HuH-7.5 (cell line): ENCODE measurements at regions not wholly inside any gene's neighbourhood (a gene's known extent, or its start where the extent isn't known, plus 50 kb on each side); places are given as distances from the start of the nearest gene placed in this dataset.
"Not testable (repeated sequence)": the region's sequence is repeated elsewhere in the genome, so short reads cannot be mapped to it uniquely, and the experiment has no call there.

Source experiments
- DNase-seq: peaks from one replicate; pipeline ENCODE4 v3.0.0; 2011; ENCODE audit warnings: low spot score

DNA sequence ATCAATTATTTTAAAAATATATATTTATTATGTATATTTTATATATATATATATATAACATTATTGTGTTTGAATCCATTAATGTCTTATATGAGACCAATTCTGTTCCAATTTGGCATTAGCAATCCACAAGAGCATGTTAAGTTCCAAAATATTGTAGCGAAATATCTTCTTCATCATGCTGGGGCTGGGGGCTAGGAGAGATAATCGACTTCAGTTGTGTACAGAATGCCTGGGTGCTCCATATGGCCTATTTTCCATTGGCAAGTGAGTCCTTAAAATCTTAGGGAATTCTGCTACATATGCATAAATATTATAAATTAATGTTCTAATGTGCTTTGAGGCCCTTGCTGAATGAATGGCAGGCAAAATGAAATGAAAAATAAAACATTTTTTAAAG is 117.7 kb downstream of the PCDH7 start:
- DNase-seq: no peak

DNA sequence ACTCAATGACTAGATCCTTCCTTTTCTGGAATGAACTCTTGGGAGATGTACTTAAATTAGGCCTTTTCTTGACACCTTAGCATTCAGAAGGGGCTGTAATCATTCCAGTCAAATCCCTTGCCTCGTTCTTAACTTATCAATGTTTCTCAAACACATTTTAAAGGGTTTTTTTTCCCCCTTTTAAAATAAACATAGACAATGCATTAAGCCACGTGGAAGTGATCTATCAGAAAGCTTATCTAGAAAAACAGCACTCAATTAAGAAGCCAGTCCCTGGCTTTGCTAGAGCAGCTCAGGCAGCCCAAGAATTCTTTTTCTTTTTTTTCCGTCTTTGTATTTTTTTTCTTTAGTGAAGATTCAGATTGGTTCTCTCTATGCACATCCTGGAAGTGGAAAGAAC is 118.2 kb downstream of the PCDH7 start:
- no peak for DNase-seq

DNA sequence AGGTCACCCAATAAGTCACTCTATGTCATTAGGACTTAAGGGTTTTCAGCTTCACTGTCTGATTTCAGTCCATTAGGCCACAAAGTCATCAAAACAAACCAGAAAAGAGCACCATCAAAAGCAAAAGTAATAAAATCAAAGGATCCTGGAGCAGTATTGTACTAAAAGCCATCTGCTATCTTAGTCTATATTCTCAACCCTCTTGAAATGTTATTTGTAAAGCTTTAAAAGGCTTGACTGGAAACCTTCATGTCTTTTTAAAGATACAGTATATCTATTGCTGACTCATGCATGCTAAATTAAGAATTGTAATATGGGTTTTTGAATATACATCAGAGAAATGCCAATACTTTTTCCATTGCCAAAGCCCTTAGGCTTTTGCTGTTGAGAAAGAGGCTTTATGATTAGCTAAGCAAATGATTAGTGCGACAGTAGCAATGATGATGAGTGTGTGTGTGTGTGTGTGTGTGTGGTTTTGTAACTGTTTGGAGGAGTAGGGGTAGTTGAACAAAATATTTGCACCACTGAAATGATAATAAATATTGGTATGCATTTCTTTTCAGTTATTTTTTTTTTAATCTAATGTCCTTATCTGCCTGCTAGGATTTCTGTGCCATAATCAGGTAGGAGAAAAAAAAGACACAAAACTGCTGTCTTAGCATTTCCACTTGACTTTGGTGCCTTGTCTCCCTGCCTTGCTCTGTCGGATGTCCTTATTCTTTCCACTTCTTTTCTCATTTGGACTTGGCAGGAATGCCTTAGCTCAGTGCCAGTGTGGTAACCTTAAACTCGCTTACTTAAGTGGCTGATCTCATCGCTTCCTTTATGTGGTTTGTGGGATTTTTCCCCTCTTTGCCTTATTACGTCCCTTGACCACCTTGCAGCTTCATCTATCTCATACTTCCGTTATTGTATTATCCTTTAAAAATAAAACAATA is 119.7 kb downstream of the PCDH7 start:
- no peak for DNase-seq

DNA sequence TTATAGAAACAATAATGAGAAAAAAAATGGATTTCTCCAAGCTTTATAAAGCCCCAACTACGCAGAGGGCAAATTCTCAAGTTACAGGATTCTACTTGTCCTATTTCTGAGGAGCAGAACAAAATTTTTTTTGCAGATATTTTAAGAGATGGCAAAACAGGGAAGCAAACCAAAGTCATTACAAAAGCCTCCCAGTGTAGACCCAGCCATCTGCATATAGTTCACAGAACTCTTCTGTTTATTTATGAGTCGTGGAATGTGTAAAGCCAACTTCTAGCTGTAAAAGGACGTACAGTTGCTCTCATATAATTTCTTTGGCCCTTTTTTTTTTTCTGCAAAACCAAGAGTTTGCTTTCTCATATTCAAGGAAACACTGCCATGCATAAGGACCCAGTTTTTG is 120.4 kb downstream of the PCDH7 start:
- DNase-seq: no peak

DNA sequence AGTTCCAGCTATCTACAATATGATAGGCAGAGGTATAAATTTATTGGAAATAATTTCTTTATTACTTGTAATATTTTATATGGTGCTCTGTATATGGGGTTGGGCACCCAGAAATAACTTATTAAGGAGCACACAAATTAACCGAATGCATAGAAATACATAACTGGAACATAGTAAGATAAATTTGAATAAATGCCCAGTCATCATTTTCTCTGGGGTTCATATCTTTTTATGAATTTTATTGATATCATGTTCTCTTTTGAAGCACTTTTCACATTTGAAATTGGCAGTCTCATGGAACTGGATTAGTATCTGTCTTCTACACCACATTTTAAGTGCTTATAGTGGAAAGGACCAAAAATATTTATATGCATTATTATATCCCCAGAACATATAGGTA is 122.0 kb downstream of the PCDH7 start:
- DNase-seq: no peak

DNA sequence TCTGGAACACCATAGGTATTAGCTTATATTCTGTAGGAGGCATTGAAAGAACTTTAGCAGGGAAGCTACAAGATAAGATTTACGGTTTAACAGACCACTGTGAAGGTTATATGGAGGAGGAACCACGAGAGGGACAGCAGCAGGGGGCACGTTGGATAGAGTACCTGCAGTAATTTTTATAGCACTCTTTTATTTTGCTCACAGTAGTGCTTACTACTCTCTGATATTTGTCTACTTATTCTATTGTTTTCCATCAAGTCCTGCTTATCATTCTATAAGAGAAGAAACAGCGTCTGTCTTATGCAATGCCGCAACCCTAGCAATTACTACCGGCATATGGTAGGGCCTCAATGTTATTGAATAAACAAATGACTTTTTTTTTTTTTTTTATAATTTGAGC is 122.5 kb downstream of the PCDH7 start:
- no peak for DNase-seq

DNA sequence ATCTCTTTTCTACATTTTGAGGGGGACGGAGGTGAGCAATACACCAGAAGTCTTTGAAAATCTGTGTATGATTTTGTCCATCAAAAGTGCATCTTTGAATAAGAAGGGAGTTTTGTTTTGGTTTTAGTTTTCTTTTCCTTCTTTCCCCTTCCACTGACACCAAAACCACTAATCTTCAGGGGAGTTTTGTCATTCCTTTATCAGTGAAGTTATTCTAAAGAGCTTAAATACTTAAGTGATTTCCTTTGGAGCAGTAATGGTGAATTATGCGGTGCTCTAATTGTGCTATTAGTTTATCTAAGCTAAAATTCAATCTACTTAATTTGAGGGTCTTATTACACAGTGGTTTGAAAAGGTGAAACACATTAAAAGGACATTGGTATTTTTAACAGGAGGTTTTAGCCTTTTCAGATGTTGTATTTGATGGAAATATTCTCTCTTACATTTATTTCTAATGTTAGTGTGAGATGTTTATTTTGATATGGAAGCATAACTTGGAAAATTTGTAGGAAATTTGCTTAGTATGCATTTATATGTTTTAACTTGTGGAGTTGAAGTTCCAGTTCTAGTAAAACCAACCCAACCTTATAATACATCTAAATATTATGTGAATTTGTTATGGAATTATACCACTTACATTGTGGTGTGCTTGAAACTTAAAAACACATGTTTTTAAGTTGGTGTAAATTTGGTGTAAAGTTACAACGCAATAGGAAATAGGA is 124.9 kb downstream of the PCDH7 start:
- DNase-seq: no peak

DNA sequence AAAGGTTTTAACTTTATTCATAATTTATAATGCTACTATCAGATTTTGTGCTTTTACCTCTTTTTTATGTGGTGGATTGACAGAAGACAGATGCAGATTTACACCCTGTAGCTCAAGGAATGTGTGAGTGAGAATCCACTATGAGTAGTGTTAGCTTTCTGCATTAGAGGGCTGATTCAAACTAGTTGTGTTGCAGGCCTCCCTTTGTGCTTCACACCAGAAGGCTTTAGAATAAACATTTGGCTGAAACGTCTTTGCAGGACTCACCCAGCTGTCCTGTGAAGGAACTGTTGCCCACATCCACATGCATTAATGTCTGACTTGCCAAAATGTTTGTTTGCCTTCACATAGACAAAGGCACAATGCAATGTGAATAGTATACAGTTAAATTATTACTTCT is 127.0 kb downstream of the PCDH7 start:
- DNase-seq: no peak

DNA sequence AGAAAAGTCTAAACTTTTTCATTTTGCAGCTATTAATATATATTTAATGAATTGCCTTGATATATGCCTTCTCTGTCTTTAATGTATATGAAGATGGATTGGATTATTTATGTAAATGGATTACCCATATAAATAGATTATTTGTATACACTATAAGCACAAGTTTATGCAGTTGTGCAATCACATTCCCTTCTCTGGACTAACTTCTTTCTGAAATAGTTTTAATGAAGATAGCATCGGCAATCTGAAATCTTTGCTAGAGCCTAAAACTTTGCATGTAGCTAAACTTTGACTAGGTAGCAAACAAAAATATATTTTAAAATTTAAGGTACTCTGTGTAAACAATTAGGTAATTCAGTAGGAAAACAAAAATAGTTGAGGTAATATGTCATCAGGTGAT is 127.8 kb downstream of the PCDH7 start:
- no peak for DNase-seq

DNA sequence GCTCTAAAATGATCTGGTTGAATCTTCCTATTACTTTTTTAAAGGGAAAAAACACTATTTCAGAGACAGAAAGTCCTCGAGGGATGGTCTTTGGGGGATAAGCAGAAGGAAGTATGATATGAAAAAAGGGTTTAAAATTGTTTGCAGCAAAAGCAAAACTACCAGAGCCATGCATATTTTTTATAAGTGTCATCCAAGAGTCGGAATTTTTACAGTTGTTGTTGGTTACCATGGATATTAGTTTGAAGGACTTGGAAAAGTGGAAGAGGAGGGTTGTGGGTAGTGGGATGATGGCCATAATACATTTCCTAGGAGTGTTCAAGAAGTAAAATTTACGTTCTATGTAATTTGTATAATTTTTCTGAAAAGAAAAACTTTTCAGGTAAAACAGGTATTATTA is 134.4 kb downstream of the PCDH7 start:
- DNase-seq: no peak

DNA sequence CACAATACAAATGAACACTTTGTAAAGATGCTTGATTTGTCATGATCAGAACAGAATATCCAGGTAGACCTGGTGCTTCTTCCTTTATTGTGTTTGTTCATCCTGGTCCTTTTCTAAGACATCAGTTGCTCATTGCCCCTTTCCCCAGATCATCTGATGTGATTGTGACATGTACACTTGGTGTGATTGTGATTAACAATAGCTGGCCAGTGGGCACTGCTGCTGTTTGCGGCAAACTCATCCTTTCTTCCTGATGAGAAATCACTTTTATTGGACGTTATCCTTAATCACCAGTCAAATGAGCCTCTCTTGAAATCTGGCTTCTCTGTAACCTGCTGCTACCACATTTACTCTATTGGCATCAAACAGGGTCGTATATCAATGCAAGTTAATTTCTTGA is 135.1 kb downstream of the PCDH7 start:
- DNase-seq: no peak

DNA sequence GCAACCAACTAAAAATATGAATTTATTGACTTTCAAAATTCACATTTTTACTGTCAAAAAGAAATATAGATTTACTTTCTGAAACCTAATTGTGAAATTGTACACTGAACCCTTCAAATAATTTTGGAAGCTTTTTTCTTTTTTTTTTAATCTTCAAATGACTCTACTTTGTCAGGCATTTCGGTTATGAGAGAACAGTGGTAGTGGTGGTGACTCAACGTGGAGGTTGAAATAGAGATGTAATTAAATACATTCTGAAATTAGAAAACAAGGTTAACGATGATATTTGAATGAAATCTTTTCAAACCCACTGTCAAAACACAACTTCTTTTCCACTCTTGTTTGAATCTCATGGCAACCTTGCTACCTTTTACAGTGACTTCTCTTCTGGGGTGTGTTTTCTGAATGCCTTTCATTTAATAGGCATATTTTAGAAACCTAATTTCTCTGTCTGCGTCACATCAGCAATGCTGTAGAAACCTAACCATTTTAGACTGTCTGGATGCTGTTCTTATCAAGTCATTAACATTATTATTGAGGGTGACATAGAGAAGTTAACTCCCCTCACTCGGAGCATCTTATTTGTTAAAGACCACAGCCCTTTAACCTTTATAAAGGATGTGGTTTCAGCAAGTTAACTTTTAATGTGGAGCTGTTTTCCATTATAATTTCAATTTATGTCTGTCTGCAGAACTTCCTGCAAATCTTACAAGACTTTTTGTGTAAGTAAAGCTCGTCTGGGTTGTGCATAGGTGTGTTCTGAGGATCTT is 136.8 kb downstream of the PCDH7 start:
- DNase-seq: no peak

DNA sequence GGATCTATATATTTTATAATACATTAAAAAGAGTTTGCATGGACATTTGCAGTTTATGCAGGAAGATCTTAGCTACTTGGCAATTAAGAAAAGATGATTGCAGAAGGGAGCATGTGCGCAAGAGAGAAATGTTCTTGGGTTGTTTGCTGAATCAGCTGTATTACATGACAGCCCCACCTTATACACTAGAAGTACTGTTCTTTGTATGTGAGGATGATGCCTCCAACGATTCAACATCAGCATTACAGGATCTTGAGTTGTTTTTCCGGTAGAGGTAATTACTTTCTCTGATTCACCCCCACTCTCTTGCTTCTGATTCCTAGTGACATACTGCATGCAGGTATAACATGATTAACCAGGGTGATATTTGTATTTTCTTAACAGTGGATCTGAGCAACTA is 140.8 kb downstream of the PCDH7 start:
- DNase-seq: no peak

DNA sequence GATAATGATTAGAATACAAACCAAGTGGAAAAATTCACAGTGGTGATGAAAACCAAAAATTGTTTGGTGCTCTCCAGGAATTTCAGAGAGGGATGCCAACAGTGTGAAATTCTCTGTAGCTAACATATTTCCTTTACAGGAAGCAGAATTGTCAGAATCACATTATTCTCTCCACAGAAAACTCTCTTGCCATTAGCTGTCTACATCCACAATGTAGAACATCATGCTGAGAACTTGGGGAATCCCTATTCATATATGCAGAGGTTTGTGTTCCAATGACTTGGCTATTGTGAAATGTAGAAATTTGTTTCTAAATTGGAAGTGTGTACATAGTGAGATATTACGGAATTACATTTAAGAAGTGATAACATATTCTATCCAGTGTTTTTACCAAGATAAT is 142.0 kb downstream of the PCDH7 start:
- DNase-seq: no peak

DNA sequence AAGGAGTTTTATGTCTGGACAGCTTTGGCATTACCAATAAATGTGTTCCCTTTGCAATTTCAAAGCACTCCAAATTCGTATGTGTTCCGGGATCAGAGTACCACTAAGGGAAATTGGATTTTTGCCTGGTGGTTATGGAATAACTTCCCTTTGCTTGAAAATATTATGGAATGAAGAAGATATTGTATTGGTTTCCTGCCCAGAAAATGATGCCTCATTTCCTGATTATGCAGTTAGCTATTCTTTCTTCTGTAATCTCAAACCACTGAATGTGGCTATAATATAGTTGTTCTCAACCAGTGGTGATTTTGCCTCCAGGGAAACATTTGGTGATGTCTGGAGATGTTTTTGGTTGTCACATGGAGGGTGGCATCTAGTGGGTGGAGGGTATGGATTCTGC is 142.9 kb downstream of the PCDH7 start:
- no peak for DNase-seq

DNA sequence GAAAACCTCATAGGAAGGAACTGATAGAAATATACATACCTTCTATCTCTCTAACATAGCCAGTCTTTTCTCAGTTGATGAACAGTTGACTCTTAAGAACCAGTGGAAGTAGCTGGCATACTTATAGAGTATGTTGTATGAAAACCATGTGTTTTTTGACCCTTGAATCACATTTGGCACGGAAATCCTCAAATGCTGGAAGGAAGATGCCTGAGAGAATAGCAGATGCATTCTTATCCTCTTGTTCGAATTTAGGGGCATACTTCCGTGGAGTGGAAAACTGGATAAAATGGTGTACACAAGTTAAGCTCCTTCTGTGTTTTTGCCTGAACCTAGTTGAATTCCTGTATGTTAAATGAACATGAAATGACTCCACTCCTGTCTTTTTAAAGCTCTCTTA is 145.5 kb downstream of the PCDH7 start:
- no peak for DNase-seq

DNA sequence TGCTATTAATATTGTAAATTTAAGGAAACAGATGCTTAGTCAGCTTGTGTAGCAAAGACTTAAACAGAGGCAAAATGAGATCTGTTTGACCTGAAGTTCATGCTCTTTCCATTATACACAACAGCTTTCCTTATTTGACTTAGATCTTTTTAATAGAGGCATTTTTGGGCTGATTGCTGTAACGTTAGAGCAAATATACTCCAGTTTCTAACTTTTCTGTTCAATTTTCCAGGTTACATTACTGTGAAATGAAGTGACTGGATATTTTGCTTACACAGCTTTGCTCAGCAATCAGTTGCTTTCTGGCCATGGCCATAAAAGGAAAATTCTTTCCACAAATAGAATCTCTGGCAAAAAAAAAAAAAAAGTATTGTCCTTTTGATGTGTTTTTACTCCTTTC is 146.2 kb downstream of the PCDH7 start:
- no peak for DNase-seq

DNA sequence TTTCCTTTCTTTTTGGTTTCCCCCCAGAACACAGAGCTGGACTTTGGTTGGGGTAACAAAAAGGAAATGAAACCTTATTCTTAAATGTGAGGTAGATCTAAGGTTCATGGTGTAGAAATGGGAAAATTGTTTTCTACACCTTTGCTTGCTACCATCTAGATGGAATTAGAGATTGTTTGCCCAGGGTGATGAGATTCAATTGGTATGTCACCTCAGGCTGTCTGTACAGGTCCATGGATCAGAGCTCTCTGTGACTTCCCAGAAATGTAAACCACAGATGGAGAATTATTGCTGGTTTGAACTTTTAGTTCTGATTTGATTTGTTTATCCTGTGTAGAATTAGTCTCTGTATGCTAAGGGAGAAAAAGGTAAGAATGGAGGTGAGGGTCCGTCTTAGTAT is 146.7 kb downstream of the PCDH7 start:
- DNase-seq: no peak

DNA sequence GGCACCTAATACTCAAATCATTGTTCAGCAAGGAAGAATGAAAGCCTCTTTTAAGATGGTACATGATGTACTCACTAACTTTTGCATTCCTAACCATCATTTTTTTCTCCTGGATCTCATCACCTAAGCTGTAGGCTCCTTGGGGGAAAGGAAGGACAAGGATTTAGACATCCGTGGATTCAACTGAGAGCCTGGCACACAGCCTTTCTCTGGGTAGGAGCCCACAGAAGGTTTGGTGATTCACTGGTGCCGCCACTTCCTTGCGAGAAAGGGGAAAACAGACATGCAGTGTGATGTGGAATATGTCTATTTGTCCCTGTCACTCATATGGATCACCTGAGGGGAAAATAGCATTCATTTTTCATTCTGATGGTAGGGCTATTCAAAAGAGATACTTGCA is 147.3 kb downstream of the PCDH7 start:
- DNase-seq: no peak

DNA sequence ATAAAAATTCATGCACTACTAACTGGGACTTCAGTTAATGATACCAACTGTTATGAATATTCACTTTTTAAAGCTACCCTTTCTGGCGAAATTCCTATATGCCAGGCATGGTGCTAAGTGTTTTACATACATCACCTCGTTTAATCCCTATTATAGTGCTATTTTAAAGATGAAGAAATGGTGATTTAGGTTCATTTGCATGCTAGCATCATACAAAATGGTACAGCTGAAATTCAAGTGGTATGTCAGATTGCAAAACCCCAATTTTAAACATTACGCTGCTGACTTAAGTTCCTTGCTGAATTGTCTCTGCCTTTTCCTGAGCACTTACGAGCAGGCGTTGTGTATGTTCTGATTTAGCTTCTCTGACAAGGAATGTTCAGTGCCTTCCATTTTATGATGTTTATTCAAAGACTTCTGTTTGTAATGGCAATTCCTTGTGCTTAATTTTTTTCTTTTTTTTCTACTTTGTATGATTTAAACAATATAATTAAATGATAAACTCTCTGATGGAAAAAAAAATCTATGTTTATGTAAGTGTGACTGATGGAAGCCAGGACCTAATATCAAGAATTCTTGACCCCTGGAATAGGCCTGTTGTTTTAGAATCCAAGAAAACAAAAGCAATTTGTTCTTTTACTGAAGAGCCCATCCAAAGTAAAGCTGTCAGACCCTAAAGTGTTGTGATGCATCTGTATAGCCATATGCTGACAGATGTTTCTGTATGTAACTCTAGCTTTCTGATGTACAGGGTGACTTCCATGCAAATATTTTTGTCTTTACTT is 148.1 kb downstream of the PCDH7 start:
- no peak for DNase-seq

DNA sequence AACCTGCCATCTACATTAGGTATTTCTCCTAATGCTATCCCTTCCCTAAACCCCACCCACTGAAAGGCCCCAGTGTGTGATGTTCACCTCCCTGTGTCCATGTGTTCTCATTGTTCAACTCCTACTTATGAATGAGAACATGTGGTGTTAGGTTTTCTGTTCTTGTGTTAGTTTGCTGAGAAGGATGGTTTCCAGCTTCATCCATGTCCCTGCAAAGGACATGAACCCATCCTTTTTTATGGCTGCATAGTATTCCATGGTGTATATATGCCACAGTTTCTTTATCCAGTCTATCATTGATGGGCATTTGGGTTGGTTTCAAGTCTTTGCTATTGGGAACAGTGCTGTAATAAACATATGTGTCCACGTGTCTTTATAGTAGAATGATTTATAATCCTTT is 149.2 kb downstream of the PCDH7 start:
- DNase-seq: not testable (repeated sequence)

DNA sequence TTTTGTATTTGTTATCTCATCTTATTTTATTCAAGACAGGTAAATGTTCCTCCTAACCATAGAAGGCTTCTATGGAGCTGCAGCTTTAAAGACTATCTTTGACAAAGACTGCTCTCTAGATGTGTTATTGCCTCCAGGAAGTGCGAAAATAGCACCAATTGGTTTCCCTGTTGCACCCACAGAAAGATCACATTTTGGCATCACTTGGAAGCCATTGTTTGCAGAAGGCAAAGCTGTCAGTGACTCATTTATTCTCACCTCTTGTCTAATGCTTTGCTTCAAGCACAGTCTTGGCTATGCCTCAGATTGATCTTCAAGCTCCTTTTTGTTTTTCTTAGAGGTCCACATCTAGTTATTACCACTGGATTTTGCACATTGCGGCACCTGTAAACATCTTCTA is 150.3 kb downstream of the PCDH7 start:
- no peak for DNase-seq
